Right lobe of liver (tissue), 6 donors: ENCODE measurements at regions not wholly inside any gene's neighbourhood (a gene's known extent, or its start where the extent isn't known, plus 50 kb on each side); places are given as distances from the start of the nearest gene placed in this dataset.

Experiments used
- ATAC-seq, 4 donors: fragments of 200-7000 bp; cut with Tn5 transposase; one replicate each; pipeline ENCODE4 v1.9.1; 2020; ENCODE audit warnings: mild to moderate bottlenecking in 4 of 4, moderate library complexity in 4 of 4
- DNase-seq, 3 donors: peaks; one replicate each; pipeline ENCODE4 v3.0.0-alpha.2; 2020
- H3K27ac ChIP-seq, 3 donors: fragments of 200-600 bp; one replicate each; pipeline ENCODE4 v1.8.0; 2022
- H3K27me3 ChIP-seq, 2 donors: fragments of 200-600 bp; one replicate each; pipeline ENCODE4 v1.8.0; 2022
- H3K36me3 ChIP-seq, 4 donors: fragments of 200-600 bp; sonication (generic) in 1 of 4; one replicate each; pipeline versions ENCODE4 v1.5.1 to v1.8.0; 2017 to 2022; ENCODE audit warnings: control low read depth in 1 of 4
- H3K4me1 ChIP-seq, 4 donors: fragments of 200-600 bp; sonication (generic) in 1 of 4; one replicate each; pipeline versions ENCODE4 v1.5.1 to v1.8.0; 2017 to 2022; ENCODE audit warnings: control low read depth in 1 of 4
- H3K4me3 ChIP-seq, 3 donors: fragments of 200-600 bp; one replicate each; pipeline ENCODE4 v1.8.0; 2022
- H3K9me3 ChIP-seq, 4 donors: fragments of 200-600 bp; sonication (generic) in 1 of 4; one replicate each; pipeline versions ENCODE4 v1.5.1 to v1.8.0; 2017 to 2022; ENCODE audit warnings: control low read depth in 1 of 4
- CTCF ChIP-seq, 4 donors: fragments of 200-600 bp in 3 of 4; fragments of 450-650 bp in 1 of 4; IDR thresholded peaks; one replicate each; pipeline versions ENCODE4 v1.5.1 to v1.8.0; 2016 to 2022; ENCODE audit warnings: antibody characterized with exemption in 4 of 4, mild to moderate bottlenecking in 2 of 4
- POLR2A ChIP-seq: fragments of 450-650 bp; IDR thresholded peaks from one replicate; pipeline ENCODE4 v1.6.1; 2017; ENCODE audit warnings: antibody characterized with exemption, mild to moderate bottlenecking
- WGBS: methylation state at CpG from one replicate; pipeline ENCODE4 v1.1.6; 2018; ENCODE audit warnings: low coverage, low lambda C conversion rate; ENCODE audit not compliant: insufficient coverage; ENCODE audit errors: missing lambda C conversion rate; 5-methylcytosine and 5-hydroxymethylcytosine counted together
- intact Hi-C, 2 donors: fragments of 100-400 bp; cut with DNase I; formaldehyde crosslinking; loops; one replicate each; pipeline versions ENCODE4 v1.11.2 to v1.14.1; 2022
- donor health status: DM: no; HTN: yes; CAD: no.
- donor health status: DM: no; HTN: no; CAD: no.
- donor health status: DM: no; HTN: no; CAD: no.
- donor health status: DM: no; HTN: yes; CAD: no.
- donor health status: DM: no; HTN: yes; CAD: no.

GRCh38 chr15:39361497-39361896 lies 219.4 kb upstream of the THBS1 start:
- ATAC-seq: no peak
- H3K27ac ChIP-seq: peak overlapping the region in 2 of 3 donors; percentile 71 to 74
- peaks cover 0 to 65% (median 32%) of the 10 kb centered on the region in 4 donors for H3K4me1 ChIP-seq
- no peak for DNase-seq
- no peaks in the 10 kb centered on the region for H3K36me3 ChIP-seq
- TF ChIP-seq CTCF (IDR thresholded peaks at IDR 0.05) (no peak), POLR2A (no peak)
- intact Hi-C loops: no loop called here
- 94% methylated on average over 3 of the region's 3 CpGs for WGBS
- H3K9me3 ChIP-seq: no peaks in the 10 kb centered on the region
- no peaks in the 10 kb centered on the region for H3K27me3 ChIP-seq
- H3K4me3 ChIP-seq: no peak overlapping the region

GRCh38 chr15:39362821-39363561 lies 217.9 kb upstream of the THBS1 start:
- Histone ChIP-seq H3K27ac (peak overlapping the region; percentile 14 to 74 (median 72)), H3K36me3 (no peaks in the 10 kb centered on the region), H3K4me1 (peaks cover 0 to 65% (median 31%) of the 10 kb centered on the region in 4 donors), H3K4me3 (no peak overlapping the region), H3K27me3 (no peaks in the 10 kb centered on the region), H3K9me3 (no peaks in the 10 kb centered on the region)
- WGBS: 81% methylated on average over 8 of the region's 8 CpGs
- ATAC-seq (peak in 1 of 4 donors; percentile 6), DNase-seq (no peak)
- no peak for TF ChIP-seq CTCF (IDR thresholded peaks at IDR 0.05)
- TF ChIP-seq POLR2A: no peak
- intact Hi-C loops: no loop called here

GRCh38 chr15:39363761-39364586 lies 216.9 kb upstream of the THBS1 start:
- TF ChIP-seq POLR2A (no peak), CTCF (IDR thresholded peaks at IDR 0.05) (no peak)
- whole genome bisulfite sequencing: 32% methylated on average over 5 of the region's 5 CpGs
- DNase-seq: no peak
- Histone ChIP-seq H3K27me3 (no peaks in the 10 kb centered on the region), H3K4me1 (peaks cover 0 to 56% (median 23%) of the 10 kb centered on the region in 4 donors), H3K36me3 (no peaks in the 10 kb centered on the region), H3K4me3 (no peak overlapping the region), H3K27ac (peak overlapping the region; percentile 44 to 74 (median 72)), H3K9me3 (no peaks in the 10 kb centered on the region)
- peak; percentile 68 to 94 (median 80) for ATAC-seq
- intact Hi-C loops: no loop called here

GRCh38 chr15:39364721-39365120 lies 216.2 kb upstream of the THBS1 start:
- Histone ChIP-seq H3K4me1 (peaks cover 0 to 50% (median 17%) of the 10 kb centered on the region in 4 donors), H3K27ac (peak overlapping the region; percentile 44 to 74 (median 72)), H3K27me3 (no peaks in the 10 kb centered on the region), H3K4me3 (no peak overlapping the region), H3K36me3 (no peaks in the 10 kb centered on the region), H3K9me3 (no peaks in the 10 kb centered on the region)
- peak in 3 of 4 donors; percentile 7 to 24 (median 15) for ATAC-seq
- TF ChIP-seq POLR2A: no peak
- no peak for TF ChIP-seq CTCF (IDR thresholded peaks at IDR 0.05)
- 29% methylated on average over 1 of the region's 1 CpG for WGBS
- intact Hi-C loops: no loop called here
- DNase-seq: no peak
